Ovary (tissue), 7 donors: ENCODE measurements at regions not wholly inside any gene's neighbourhood (a gene's known extent, or its start where the extent isn't known, plus 50 kb on each side); places are given as distances from the start of the nearest gene placed in this dataset.

ENCODE experiments used
- DNase-seq, 5 donors: peaks; one replicate each; pipeline ENCODE4 v3.0.0-alpha.2; 2019 to 2020
- H3K27ac ChIP-seq, 2 donors: fragments of 200-600 bp; one replicate each; pipeline versions ENCODE4 v1.5.1 to v1.8.0; 2019 to 2022
- H3K27me3 ChIP-seq: fragments of 200-600 bp; one replicate; pipeline ENCODE4 v1.8.0; 2022
- H3K36me3 ChIP-seq: fragments of 200-600 bp; sonication (generic); one replicate; pipeline ENCODE4 v1.5.1; 2019
- H3K4me1 ChIP-seq: one replicate; pipeline ENCODE4 v1.8.1; 2013; ENCODE audit warnings: mild to moderate bottlenecking, moderate library complexity; ENCODE audit not compliant: insufficient read depth
- H3K4me3 ChIP-seq: fragments of 200-600 bp; sonication (generic); one replicate; pipeline ENCODE4 v1.5.1; 2017
- H3K9me3 ChIP-seq, 2 donors: fragments of 200-600 bp in 1 of 2; sonication (generic) in 1 of 2; one replicate each; pipeline versions ENCODE4 v1.5.1 to v1.8.1; 2013 to 2019; ENCODE audit warnings: mild to moderate bottlenecking in 1 of 2, moderate library complexity in 1 of 2
- EP300 ChIP-seq: sonication (generic); formaldehyde crosslinking; IDR thresholded peaks from one replicate; pipeline ENCODE4 v1.6.1; 2017; ENCODE audit warnings: antibody characterized with exemption
- POLR2A ChIP-seq: fragments of 450-650 bp; IDR thresholded peaks from one replicate; pipeline ENCODE4 v1.6.1; 2017; ENCODE audit warnings: antibody characterized with exemption, mild to moderate bottlenecking, moderate library complexity
- WGBS, 3 donors: extraction: QIAGEN DNeasy Blood & Tissue Kit in 1 of 3; methylation state at CpG; one replicate each; pipeline versions ENCODE4 v1.1.5 to v1.1.7; 2013 to 2017; 5-methylcytosine and 5-hydroxymethylcytosine counted together
- intact Hi-C, 4 donors: fragments of 100-400 bp; cut with DNase I; formaldehyde crosslinking; loops; one replicate each; pipeline versions ENCODE4 v1.11.0 to v1.15.1; 2022 to 2023
- TF ChIP-seq, protein P1 (sequence below), 3 donors: fragments of 450-650 bp in 2 of 3; fragments of 200-600 bp in 1 of 3; IDR thresholded peaks; one replicate each; pipeline versions ENCODE4 v1.5.1 to v1.8.0; 2016 to 2022; ENCODE audit warnings: antibody characterized with exemption in 3 of 3, mild to moderate bottlenecking in 1 of 3
- donor health status: DM: no; HTN: no; CAD: no; lungs with moderate emphysema.
- donor health status: DM: no; HTN: no; CAD: no.
- donor health status: Bipolar disorder and iron deficiency.
- donor health status: DM: no; HTN: no; CAD: no.
- donor health status: DM: yes; HTN: yes; CAD: no.

DNA sequence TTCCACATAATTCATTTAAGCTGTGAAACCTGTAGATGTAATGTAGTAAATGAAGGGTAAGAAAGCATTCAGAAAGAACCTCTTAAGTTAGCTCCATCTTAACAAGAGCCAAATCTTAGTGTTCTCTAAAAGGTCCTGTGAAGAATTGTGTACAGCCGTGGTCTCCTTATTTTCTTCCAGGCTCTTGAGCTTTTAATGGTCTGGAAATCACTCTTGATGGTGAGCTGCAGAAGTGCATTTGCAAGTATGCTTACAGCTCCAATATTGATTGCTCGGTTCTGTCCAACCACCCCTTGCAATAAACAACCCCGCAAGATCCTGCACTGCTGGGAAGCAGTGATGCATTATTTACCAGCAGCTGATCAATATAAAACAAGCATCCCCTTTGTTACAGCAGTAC, 690.8 kb upstream of the FZD8 start:
- DNase-seq: no peak
- intact Hi-C loops: no loop called here
- 93 to 95% (median 95%) methylated on average over 3 of the region's 3 CpGs for WGBS, 3 donors
- Histone ChIP-seq H3K27ac (no peak overlapping the region), H3K4me1 (no peaks in the 10 kb centered on the region), H3K27me3 (no peaks in the 10 kb centered on the region), H3K9me3 (no peaks in the 10 kb centered on the region), H3K4me3 (no peak overlapping the region), H3K36me3 (no peaks in the 10 kb centered on the region)
- no peak for TF ChIP-seq EP300
- TF ChIP-seq, protein P1, sequence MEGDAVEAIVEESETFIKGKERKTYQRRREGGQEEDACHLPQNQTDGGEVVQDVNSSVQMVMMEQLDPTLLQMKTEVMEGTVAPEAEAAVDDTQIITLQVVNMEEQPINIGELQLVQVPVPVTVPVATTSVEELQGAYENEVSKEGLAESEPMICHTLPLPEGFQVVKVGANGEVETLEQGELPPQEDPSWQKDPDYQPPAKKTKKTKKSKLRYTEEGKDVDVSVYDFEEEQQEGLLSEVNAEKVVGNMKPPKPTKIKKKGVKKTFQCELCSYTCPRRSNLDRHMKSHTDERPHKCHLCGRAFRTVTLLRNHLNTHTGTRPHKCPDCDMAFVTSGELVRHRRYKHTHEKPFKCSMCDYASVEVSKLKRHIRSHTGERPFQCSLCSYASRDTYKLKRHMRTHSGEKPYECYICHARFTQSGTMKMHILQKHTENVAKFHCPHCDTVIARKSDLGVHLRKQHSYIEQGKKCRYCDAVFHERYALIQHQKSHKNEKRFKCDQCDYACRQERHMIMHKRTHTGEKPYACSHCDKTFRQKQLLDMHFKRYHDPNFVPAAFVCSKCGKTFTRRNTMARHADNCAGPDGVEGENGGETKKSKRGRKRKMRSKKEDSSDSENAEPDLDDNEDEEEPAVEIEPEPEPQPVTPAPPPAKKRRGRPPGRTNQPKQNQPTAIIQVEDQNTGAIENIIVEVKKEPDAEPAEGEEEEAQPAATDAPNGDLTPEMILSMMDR (IDR thresholded peaks at IDR 0.05): no peak
- no peak for TF ChIP-seq POLR2A

- Histone ChIP-seq H3K27ac (no peak overlapping the region), H3K36me3 (no peaks in the 10 kb centered on the region), H3K4me3 (no peak overlapping the region), H3K27me3 (no peaks in the 10 kb centered on the region), H3K4me1 (no peaks in the 10 kb centered on the region), H3K9me3 (no peaks in the 10 kb centered on the region)
- 89 to 93% (median 92%) methylated on average over 3 of the region's 3 CpGs for WGBS, 3 donors
- no peak for TF ChIP-seq POLR2A
- TF ChIP-seq EP300: no peak
- TF ChIP-seq, protein P1 (IDR thresholded peaks at IDR 0.05): no peak
- no peak for DNase-seq
- intact Hi-C loops: no loop called here
Observed at GRCh38 chr10:36331121-36331520, 689.0 kb upstream of the FZD8 start.

DNA sequence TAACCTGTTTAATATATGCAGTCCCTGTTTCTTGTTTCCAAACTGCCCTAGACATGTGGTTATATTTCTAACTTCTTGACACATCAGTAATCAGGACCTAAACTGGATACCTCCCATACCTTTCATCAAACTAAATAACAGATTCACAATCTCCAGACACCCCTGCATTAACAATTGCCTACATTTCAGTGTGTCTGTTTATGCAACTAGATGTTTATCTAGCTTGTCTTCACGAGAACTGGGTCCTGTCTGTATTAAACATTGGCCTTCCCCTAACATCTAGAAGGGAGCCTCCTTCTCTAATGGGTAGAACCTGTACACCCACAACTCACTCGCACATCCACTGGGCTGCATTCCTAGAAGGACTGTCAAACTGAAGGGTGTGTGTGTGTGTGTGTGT, 683.7 kb upstream of the FZD8 start:
- Histone ChIP-seq H3K4me3 (no peak overlapping the region), H3K4me1 (no peaks in the 10 kb centered on the region)
- TF ChIP-seq EP300: no peak
- TF ChIP-seq POLR2A: no peak
- TF ChIP-seq, protein P1 (IDR thresholded peaks at IDR 0.05): no peak

DNA sequence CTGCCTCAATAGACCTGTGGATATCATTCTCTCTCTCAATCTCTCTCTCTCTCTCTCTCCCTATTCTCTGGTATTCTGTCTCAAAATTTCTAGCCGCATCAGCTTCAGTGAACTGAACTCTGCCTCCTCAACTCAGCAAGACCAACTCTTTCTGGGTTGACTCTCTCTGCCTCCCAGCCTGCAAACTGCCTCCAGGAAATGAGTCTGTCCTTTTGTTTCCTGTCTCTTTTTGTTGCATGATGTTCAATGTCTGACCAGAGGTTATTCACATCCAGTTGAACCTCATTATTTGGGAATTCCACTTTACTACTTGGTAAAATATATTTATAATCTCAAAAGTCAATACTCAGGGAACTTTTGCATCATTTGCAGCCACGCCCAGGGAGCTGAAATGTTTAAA, 682.7 kb upstream of the FZD8 start:
- TF ChIP-seq, protein P1 (IDR thresholded peaks at IDR 0.05): no peak
- TF ChIP-seq POLR2A (no peak), EP300 (no peak)
- WGBS, 3 donors: 93 to 99% (median 94%) methylated on average over 2 of the region's 2 CpGs
- H3K36me3 ChIP-seq: no peaks in the 10 kb centered on the region
- intact Hi-C loops: no loop called here
- H3K4me1 ChIP-seq: no peaks in the 10 kb centered on the region
- no peak for DNase-seq
- H3K27me3 ChIP-seq: no peaks in the 10 kb centered on the region
- no peak overlapping the region for H3K27ac ChIP-seq
- no peak overlapping the region for H3K4me3 ChIP-seq
- no peaks in the 10 kb centered on the region for H3K9me3 ChIP-seq

More for the DNA sequence above, 683.7 kb upstream of the FZD8 start:
- no peaks in the 10 kb centered on the region for H3K9me3 ChIP-seq
- intact Hi-C loops: no loop called here
- no peak overlapping the region for H3K27ac ChIP-seq
- no peaks in the 10 kb centered on the region for H3K27me3 ChIP-seq
- 78 to 88% (median 80%) methylated on average over 2 of the region's 2 CpGs for WGBS, 3 donors
- no peak for DNase-seq
- no peaks in the 10 kb centered on the region for H3K36me3 ChIP-seq

GRCh38 chr10:36313142-36313541, 671.0 kb upstream of the FZD8 start:
- no peak for DNase-seq
- intact Hi-C loops: no loop called here
- WGBS, 3 donors: 75 to 82% (median 80%) methylated on average over 7 of the region's 7 CpGs
- H3K4me1 ChIP-seq: no peaks in the 10 kb centered on the region
- H3K27ac ChIP-seq: no peak overlapping the region
- H3K9me3 ChIP-seq: no peaks in the 10 kb centered on the region
- TF ChIP-seq POLR2A (no peak), EP300 (no peak)
- TF ChIP-seq, protein P1 (IDR thresholded peaks at IDR 0.05): no peak
- H3K27me3 ChIP-seq: no peaks in the 10 kb centered on the region
- no peaks in the 10 kb centered on the region for H3K36me3 ChIP-seq
- H3K4me3 ChIP-seq: no peak overlapping the region
